Esophagus squamous epithelium (tissue), 5 donors: ENCODE measurements at regions not wholly inside any gene's neighbourhood (a gene's known extent, or its start where the extent isn't known, plus 50 kb on each side); places are given as distances from the start of the nearest gene placed in this dataset.

Experiments
- DNase-seq: peaks from one replicate; lab custom pipeline; 2025; lab: John Stamatoyannopoulos, UW
- H3K27ac ChIP-seq, 4 donors: fragments of 200-600 bp; sonication (generic); one replicate each; pipeline ENCODE4 v1.5.1; 2016 to 2019; ENCODE audit warnings: mild to moderate bottlenecking in 1 of 4
- H3K27me3 ChIP-seq, 4 donors: fragments of 200-600 bp; sonication (generic); 1 replicate in 3 of 4; 2 replicates in 1 of 4; pipeline versions ENCODE4 v1.5.1 to v1.6.0; 2017 to 2021; ENCODE audit warnings: antibody characterized with exemption in 1 of 4
- H3K36me3 ChIP-seq, 3 donors: fragments of 200-600 bp; sonication (generic); one replicate each; pipeline ENCODE4 v1.5.1; 2016 to 2019
- H3K4me1 ChIP-seq, 3 donors: fragments of 200-600 bp; sonication (generic); one replicate each; pipeline ENCODE4 v1.5.1; 2017 to 2019
- H3K4me3 ChIP-seq, 4 donors: fragments of 200-600 bp; sonication (generic); 1 replicate in 3 of 4; 2 replicates in 1 of 4; pipeline ENCODE4 v1.5.1; 2016 to 2019; ENCODE audit warnings: mild to moderate bottlenecking in 2 of 4, moderate library complexity in 1 of 4
- H3K9me3 ChIP-seq, 3 donors: fragments of 200-600 bp; sonication (generic); one replicate each; pipeline ENCODE4 v1.5.1; 2016 to 2019
- POLR2A ChIP-seq, 4 donors: fragments of 450-650 bp; IDR thresholded peaks; one replicate each; pipeline ENCODE4 v1.6.1; 2017; ENCODE audit warnings: antibody characterized with exemption in 4 of 4, mild to moderate bottlenecking in 4 of 4, moderate library complexity in 3 of 4
- WGBS, 2 donors: methylation state at CpG; one replicate each; pipeline ENCODE4 v1.1.5; 2018; 5-methylcytosine and 5-hydroxymethylcytosine counted together
- intact Hi-C: fragments of 100-400 bp; cut with DNase I; formaldehyde crosslinking; loops from one replicate; pipeline ENCODE4 v1.15.0; 2022
- TF ChIP-seq, protein P1 (sequence below), 6 experiments: fragments of 450-650 bp in 4 of 6; fragments of 200-600 bp in 2 of 6; sonication (generic) in 2 of 6; IDR thresholded peaks; one replicate each; pipeline ENCODE4 v1.5.1; 2016 to 2019; ENCODE audit warnings: antibody characterized with exemption in 6 of 6, mild to moderate bottlenecking in 4 of 6, moderate library complexity in 4 of 6
- donor health status: DM: yes; HTN: yes; CAD: no.

DNA sequence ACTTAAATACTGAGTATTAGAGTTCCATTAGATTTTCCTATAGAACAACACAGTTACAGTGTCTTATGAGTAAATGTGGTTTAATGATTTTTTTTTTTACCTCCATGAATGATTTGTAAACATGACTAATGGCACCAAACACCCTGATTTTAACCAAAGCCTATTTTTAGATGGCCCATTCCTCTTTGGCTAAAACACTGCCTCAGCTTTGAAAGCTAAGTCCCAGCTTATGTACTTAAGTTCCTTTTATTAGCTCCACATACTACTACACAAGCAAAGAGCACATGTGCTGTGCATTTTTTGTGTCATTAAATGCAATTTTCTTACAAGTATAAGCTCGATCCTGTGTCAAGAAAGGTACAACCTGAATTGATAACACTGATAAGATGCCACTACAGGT, 575.6 kb upstream of the PITX2 start:
- WGBS, 2 donors: 37 to 38% methylated on average over 1 of the region's 1 CpG
- no peaks in the 10 kb centered on the region for H3K27me3 ChIP-seq
- no peak for DNase-seq
- intact Hi-C loops: no loop called here
- H3K9me3 ChIP-seq: no peaks in the 10 kb centered on the region
- no peak overlapping the region for H3K27ac ChIP-seq
- TF ChIP-seq POLR2A (IDR thresholded peaks at IDR 0.05): no peak
- TF ChIP-seq, protein P1, sequence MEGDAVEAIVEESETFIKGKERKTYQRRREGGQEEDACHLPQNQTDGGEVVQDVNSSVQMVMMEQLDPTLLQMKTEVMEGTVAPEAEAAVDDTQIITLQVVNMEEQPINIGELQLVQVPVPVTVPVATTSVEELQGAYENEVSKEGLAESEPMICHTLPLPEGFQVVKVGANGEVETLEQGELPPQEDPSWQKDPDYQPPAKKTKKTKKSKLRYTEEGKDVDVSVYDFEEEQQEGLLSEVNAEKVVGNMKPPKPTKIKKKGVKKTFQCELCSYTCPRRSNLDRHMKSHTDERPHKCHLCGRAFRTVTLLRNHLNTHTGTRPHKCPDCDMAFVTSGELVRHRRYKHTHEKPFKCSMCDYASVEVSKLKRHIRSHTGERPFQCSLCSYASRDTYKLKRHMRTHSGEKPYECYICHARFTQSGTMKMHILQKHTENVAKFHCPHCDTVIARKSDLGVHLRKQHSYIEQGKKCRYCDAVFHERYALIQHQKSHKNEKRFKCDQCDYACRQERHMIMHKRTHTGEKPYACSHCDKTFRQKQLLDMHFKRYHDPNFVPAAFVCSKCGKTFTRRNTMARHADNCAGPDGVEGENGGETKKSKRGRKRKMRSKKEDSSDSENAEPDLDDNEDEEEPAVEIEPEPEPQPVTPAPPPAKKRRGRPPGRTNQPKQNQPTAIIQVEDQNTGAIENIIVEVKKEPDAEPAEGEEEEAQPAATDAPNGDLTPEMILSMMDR (IDR thresholded peaks at IDR 0.05): no peak
- H3K4me3 ChIP-seq: no peak overlapping the region
- no peaks in the 10 kb centered on the region for H3K36me3 ChIP-seq
- H3K4me1 ChIP-seq: no peaks in the 10 kb centered on the region

DNA sequence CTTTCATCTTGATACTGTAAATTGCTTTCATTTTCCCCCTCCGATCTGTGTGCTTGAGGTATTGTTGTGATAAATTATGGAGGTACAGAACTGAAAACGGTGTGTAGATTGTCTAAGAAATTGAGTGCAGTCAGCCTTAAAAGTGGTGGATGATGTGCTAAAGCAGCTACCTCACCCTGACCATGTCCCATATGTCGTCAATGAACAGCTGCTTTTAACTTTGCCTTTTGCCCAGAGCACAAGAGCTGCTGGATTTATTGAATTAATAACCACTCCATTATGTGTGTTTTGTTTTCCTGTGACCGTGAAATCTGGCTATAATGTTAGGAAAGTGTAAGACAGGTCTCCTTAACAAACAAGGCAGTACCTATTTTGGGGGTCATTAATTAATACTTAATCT, 581.9 kb upstream of the PITX2 start:
- Histone ChIP-seq H3K27me3 (no peaks in the 10 kb centered on the region), H3K4me3 (no peak overlapping the region), H3K36me3 (no peaks in the 10 kb centered on the region), H3K27ac (no peak overlapping the region), H3K4me1 (no peaks in the 10 kb centered on the region), H3K9me3 (no peaks in the 10 kb centered on the region)
- no peak for TF ChIP-seq POLR2A (IDR thresholded peaks at IDR 0.05)
- TF ChIP-seq, protein P1 (IDR thresholded peaks at IDR 0.05): no peak
- WGBS, 2 donors: 40 to 41% methylated on average over 4 of the region's 4 CpGs
- no peak for DNase-seq
- intact Hi-C loops: no loop called here

DNA sequence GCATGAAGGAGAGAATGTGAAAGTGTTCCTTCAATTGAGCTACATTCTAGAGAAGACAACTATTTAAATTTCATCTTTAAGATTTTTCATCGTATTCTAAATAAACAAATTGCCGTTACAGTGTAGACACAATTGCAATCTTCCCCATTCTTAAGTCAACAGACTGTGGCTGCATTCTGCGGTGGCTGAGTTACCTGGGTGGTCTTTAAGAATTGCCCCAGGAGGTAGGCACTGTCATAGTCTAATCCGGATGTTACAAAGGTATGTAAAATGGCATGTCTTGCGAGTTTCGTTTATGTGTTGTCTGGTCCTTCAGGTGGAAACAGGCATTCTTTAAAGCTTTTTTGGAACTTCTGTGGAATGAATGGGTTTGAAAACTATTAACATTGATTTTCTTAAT, 586.1 kb upstream of the PITX2 start:
- H3K36me3 ChIP-seq: no peaks in the 10 kb centered on the region
- H3K27ac ChIP-seq: no peak overlapping the region
- H3K9me3 ChIP-seq: no peaks in the 10 kb centered on the region
- TF ChIP-seq POLR2A (IDR thresholded peaks at IDR 0.05): no peak
- TF ChIP-seq, protein P1 (IDR thresholded peaks at IDR 0.05): no peak
- no peak for DNase-seq
- 37 to 48% methylated on average over 6 of the region's 6 CpGs for WGBS, 2 donors
- no peaks in the 10 kb centered on the region for H3K4me1 ChIP-seq
- no peaks in the 10 kb centered on the region for H3K27me3 ChIP-seq
- H3K4me3 ChIP-seq: no peak overlapping the region
- intact Hi-C loops: no loop called here

DNA sequence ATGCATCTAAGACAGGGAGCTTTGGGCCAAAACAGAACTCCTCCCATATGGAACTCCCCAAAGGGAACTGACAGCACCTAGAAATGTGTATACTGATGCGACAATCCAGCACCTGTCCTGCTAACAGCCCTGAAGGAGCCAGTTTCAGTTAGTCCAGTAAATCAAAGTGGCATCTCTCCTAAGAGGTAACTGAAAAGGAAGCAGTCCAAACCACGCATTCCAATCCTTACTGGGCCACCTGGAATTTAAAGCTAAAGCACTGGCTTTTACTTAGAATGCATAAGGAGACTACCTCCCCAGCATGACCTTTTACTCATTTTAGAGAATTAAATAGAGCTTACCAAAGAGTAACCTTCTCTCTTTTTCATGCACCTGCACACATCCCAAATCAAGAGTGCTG, 586.8 kb upstream of the PITX2 start:
- Histone ChIP-seq H3K9me3 (no peaks in the 10 kb centered on the region), H3K36me3 (no peaks in the 10 kb centered on the region), H3K27ac (no peak overlapping the region), H3K4me3 (no peak overlapping the region), H3K27me3 (no peaks in the 10 kb centered on the region), H3K4me1 (no peaks in the 10 kb centered on the region)
- 42 to 68% methylated on average over 2 of the region's 2 CpGs for WGBS, 2 donors
- DNase-seq: no peak
- TF ChIP-seq, protein P1 (IDR thresholded peaks at IDR 0.05): no peak
- TF ChIP-seq POLR2A (IDR thresholded peaks at IDR 0.05): no peak
- intact Hi-C loops: no loop called here

DNA sequence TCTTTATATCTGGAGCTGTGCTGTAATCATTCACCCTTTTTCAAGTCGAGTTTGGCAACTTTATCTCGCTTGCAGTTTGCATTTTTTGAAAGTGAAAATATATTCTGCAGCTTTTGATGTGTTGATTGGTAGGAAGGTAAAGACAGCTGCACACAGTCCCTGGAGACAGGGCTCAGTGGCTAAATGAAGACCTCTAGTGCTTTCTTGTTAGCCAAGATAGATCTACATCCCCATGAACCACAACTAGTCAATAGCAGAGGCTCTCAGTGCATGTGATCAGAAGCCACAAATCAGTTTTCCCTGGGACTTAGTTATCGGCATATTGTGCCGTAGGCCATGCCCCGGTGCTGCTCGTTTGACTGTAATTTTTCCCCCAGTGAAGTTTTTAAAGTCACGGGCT, 587.7 kb upstream of the PITX2 start:
- intact Hi-C loops: no loop called here
- H3K4me1 ChIP-seq: no peaks in the 10 kb centered on the region
- no peak for DNase-seq
- 58 to 69% methylated on average over 7 of the region's 7 CpGs for WGBS, 2 donors
- H3K9me3 ChIP-seq: no peaks in the 10 kb centered on the region
- H3K36me3 ChIP-seq: no peaks in the 10 kb centered on the region
- H3K4me3 ChIP-seq: no peak overlapping the region
- no peak for TF ChIP-seq POLR2A (IDR thresholded peaks at IDR 0.05)
- TF ChIP-seq, protein P1 (IDR thresholded peaks at IDR 0.05): no peak
- H3K27me3 ChIP-seq: no peaks in the 10 kb centered on the region
- no peak overlapping the region for H3K27ac ChIP-seq
